ENCODE measurements at regions not wholly inside any gene's neighbourhood (a gene's known extent, or its start where the extent isn't known, plus 50 kb on each side); places are given as distances from the start of the nearest gene placed in this dataset.

DNA sequence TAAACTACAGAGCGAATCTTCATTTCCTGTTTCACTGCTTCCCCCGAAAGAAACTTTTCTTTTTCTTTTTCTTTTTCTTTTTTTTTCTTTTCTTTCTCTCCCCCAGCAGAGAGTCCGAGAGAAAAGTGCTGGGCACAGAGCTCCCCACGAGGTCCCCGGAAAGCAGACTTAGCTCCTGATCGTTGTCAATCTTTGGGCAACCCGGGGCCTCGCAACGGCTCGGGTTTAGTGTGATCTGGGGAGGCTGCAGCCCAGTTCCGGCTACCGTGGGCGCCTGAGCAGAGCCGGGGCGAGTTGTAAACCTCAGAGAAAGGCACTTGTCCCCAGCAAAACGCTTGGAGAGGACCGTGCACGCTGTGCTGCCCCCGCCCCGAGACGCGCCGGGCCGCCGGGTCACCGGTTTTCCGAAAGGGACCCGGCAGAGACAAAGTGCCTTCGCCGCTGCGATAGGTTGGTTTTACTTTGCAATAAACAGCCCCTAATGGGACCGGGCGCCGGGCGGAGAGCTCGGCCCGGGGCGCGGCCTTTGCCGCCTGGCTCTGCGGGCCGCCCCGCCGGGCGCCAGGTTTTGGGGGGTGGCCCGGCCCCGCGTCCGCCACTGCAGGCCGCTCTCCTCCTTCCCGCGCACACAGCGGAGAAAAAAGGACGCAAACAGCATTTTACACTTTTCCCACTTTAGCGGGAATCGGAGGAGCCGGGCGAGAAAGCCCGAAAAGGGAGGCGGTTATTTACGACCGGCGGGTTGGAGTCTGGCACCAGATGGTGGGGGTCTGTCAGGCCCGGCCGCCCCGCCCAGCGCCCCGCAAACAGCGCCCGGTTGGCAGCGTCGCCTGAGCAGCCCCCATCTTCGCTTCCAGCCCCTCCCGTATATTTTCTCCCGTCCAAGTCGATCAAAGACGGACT lies 136.0 kb downstream of the INSIG2 start:
- no peak overlapping the region for H3K27ac Mint-ChIP-seq
- H3K4me1 Mint-ChIP-seq = peaks cover 3% of the 10 kb centered on the region
- peak overlapping the region; percentile 83 for H3K4me3 Mint-ChIP-seq
- peak; percentile 80 for ATAC-seq (replicated peaks)
- H3K9me3 Mint-ChIP-seq = no peaks in the 10 kb centered on the region
- peaks cover 73% of the 10 kb centered on the region for H3K27me3 Mint-ChIP-seq
- H3K36me3 Mint-ChIP-seq (ENCODE audit: low read depth) = no peaks in the 10 kb centered on the region

DNA sequence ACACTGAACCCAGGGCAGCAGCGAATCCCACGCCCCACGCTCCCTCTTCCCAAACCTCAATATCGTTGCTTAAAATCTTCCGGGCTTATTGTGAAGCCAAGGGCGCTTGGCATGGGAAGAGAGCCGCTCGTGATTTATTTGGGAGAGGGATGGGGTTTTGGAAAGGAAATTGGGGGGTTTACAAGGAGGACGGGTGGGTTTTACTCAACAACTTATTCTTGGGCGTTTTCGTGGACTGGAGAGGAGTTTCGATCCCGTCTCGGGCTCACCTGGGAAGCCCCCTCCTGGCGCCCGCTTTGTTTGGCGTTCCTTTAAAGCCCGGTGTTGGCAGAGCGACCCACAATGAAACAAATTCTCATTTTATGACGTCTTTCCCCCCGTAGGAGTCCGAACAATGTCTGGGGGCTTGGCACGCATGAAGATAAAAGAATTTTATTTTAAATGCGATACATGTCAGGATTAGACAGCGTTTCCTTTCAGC lies 135.3 kb downstream of the INSIG2 start:
- Mint-ChIP-seq H3K27ac (no peak overlapping the region), H3K9me3 (no peaks in the 10 kb centered on the region), H3K36me3 (ENCODE audit: low read depth) (no peaks in the 10 kb centered on the region), H3K27me3 (peaks cover 74% of the 10 kb centered on the region), H3K4me3 (peak overlapping the region; percentile 83), H3K4me1 (peaks cover 3% of the 10 kb centered on the region)
- ATAC-seq (replicated peaks) = peak; percentile 31

DNA sequence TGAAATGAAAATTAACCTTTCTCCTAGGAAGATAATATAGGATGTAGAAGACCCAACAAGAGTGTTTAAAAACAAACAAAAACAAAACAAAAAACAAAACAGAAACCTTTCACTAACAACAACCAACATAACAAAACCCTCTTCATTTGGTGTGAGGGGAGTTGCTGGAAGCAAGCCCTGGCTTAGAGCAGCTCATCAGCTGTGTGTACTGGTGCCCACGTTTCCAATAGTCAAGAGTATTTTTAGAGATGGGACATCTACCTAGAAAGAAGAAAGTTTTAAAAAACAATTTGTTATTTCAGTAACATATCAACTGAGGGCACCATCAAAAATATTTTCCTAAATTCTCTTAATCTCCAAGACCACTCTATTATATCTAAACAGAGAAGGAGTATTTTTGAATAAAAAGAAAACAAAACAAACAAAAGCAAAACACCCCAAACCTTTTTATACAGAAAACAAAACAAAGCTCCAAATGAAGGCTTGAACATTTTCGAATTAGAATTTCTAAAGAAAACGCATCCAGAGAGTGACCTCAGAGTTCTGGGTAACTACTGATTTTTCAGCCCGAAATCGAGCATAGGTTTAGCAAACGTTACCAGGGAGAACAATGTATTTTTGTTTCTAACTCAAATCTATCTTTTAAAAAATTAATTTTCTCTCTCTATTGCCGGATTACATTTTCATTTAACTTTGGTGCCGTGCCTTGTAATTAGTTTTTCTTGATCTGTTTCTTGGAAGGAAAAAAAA lies 134.6 kb downstream of the INSIG2 start:
- H3K27me3 Mint-ChIP-seq = peaks cover 70% of the 10 kb centered on the region
- H3K36me3 Mint-ChIP-seq (ENCODE audit: low read depth) = no peaks in the 10 kb centered on the region
- ATAC-seq (replicated peaks) = no peak
- peak overlapping the region; percentile 83 for H3K4me3 Mint-ChIP-seq
- no peak overlapping the region for H3K27ac Mint-ChIP-seq
- no peaks in the 10 kb centered on the region for H3K9me3 Mint-ChIP-seq
- H3K4me1 Mint-ChIP-seq = peaks cover 3% of the 10 kb centered on the region

DNA sequence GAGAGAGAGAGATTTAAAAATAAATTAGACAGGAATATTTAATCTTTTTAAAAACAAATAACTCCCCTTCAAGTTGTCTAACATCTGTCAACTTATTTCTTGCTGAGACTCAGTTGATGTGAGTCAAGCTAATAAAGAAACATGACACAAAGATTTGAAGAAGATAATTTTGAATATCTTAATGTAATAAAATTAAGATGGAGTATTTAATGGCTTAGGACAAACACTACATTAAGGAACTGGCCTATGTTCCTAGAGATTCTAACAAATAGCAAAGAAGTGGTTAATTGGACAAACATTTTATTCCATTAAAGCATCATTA lies 134.0 kb downstream of the INSIG2 start:
- no peak for ATAC-seq (replicated peaks)
- H3K27ac Mint-ChIP-seq = no peak overlapping the region
- peaks cover 3% of the 10 kb centered on the region for H3K4me1 Mint-ChIP-seq
- H3K4me3 Mint-ChIP-seq = no peak overlapping the region
- no peaks in the 10 kb centered on the region for H3K9me3 Mint-ChIP-seq
- no peaks in the 10 kb centered on the region for H3K36me3 Mint-ChIP-seq (ENCODE audit: low read depth)
- H3K27me3 Mint-ChIP-seq = peaks cover 66% of the 10 kb centered on the region

DNA sequence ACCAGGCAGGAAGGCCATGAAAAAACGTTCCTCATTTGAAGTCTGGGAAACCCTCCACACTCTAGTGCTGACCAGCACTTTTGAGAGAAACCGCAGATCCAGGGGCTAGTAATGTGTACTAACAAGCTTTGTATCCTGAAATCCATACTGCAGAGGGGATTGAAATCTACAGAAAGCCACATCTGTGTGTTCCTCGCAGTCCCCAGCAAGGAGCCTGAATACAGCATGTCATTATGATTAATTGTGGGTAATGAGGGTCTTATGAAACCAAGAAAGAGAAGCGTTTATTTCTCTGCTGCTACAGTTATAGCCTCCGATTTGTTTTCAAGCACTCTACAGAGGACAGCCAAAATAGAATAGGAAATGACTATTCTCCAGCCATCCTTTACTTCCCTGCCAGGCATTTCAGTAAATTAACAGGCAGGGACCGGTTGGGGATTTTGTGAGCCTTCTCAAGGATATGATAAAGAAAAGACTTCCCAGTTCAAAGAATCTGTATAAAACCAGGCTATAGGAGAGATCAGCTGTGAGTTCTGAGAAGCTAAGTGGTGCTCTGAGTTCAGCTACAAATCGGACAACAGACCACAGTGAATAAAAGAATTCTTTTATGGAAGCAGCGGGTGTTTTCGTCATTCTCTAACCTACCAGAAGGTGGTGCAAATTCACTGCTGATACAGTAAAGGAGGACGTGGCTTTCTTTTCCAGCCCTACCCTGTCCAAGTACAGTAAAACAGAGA lies 133.4 kb downstream of the INSIG2 start:
- Mint-ChIP-seq H3K4me3 (no peak overlapping the region), H3K27me3 (peaks cover 64% of the 10 kb centered on the region)

DNA sequence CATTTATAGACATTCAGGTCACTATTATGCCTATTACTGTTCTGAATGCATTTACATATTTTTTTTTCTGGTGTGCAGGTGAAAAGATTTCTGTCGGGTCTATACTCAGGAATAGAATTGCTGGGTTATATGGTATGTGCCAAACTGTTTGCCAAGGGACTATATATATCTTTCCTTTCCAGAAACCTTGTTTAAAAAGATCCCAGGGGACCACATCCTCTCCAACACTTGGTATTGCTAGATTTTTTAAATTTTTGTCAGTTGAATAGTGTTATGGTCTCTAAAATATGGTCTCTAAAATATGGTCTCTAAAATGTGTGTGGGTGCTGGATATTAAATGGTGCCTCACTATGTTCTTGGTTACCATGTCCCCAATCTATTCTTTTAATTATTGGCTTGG lies 131.3 kb downstream of the INSIG2 start:
- no peak for ATAC-seq (replicated peaks)
- Mint-ChIP-seq H3K4me1 (peaks cover 3% of the 10 kb centered on the region), H3K9me3 (no peaks in the 10 kb centered on the region), H3K27ac (no peak overlapping the region), H3K27me3 (peaks cover 52% of the 10 kb centered on the region), H3K36me3 (ENCODE audit: low read depth) (no peaks in the 10 kb centered on the region), H3K4me3 (no peak overlapping the region)

More for the DNA sequence above, 133.4 kb downstream of the INSIG2 start:
- no peaks in the 10 kb centered on the region for H3K9me3 Mint-ChIP-seq
- H3K36me3 Mint-ChIP-seq (ENCODE audit: low read depth) = no peaks in the 10 kb centered on the region
- ATAC-seq (replicated peaks) = peak; percentile 78
- H3K27ac Mint-ChIP-seq = no peak overlapping the region
- H3K4me1 Mint-ChIP-seq = peaks cover 3% of the 10 kb centered on the region

DNA sequence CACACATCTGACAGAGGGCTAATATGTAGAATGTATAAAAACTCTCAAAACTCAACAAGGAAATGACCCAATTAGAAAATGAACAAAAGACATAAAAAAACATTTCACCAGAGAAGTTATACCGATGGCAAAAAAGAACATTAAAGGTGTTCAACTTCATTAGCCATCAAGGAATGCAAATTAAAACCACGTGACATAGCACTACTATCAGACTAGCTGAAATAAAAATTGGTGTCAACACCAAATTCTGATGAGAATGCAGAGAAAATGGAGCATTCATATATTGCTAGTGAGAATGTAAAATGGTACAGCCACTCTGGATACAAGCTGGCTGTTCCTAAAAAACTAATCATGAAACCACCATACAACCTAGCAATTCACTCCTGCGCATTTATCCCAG lies 128.0 kb downstream of the INSIG2 start:
- no peak overlapping the region for H3K27ac Mint-ChIP-seq
- no peaks in the 10 kb centered on the region for H3K4me1 Mint-ChIP-seq
- ATAC-seq (replicated peaks) = no peak
- H3K9me3 Mint-ChIP-seq = no peaks in the 10 kb centered on the region
- no peak overlapping the region for H3K4me3 Mint-ChIP-seq
- peaks cover 47% of the 10 kb centered on the region for H3K27me3 Mint-ChIP-seq
- H3K36me3 Mint-ChIP-seq (ENCODE audit: low read depth) = no peaks in the 10 kb centered on the region

DNA sequence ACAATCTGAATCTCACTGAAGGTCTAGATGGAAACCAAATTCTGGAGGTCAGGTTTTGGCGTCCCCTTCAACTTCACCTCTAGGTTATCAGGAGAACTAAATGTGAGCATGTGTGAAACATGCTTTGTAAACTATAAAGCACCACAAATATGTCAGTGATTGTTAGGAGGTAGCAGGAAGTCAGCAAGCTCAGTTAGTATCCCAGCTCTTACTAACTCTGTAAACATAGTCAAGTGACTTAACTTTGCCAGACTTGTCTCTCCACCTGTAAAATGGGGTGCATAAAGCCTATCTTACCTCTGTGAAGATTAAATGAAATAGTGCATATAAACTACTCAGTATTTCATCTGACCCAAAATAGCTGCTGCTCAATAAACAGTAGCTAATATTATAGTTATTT lies 121.5 kb downstream of the INSIG2 start:
- Mint-ChIP-seq H3K4me1 (no peaks in the 10 kb centered on the region), H3K4me3 (no peak overlapping the region), H3K27ac (no peak overlapping the region), H3K9me3 (no peaks in the 10 kb centered on the region), H3K36me3 (ENCODE audit: low read depth) (no peaks in the 10 kb centered on the region), H3K27me3 (peaks cover 48% of the 10 kb centered on the region)
- no peak for ATAC-seq (replicated peaks)

DNA sequence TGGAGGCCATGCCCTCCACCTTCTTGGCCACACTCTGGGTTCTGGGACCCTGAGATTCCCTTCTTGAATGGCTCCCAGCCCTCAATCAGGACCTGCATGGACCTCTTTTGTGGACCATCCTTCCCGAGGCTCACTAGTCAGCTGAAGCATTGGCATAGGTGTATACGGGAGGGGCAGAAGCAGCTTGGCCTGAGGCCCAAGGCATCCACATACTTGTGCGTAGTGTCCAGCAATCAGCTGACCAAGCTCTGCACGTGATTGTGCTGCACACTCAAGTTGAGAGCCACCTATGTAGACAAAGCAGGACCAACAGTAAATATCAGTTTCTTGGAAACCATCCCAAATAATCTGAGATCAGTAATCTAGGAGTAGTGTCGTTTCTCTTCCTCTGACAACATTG lies 119.6 kb downstream of the INSIG2 start:
- Mint-ChIP-seq H3K9me3 (no peaks in the 10 kb centered on the region), H3K4me1 (peaks cover 3% of the 10 kb centered on the region), H3K4me3 (no peak overlapping the region), H3K27me3 (peaks cover 40% of the 10 kb centered on the region), H3K27ac (no peak overlapping the region), H3K36me3 (ENCODE audit: low read depth) (no peaks in the 10 kb centered on the region)
- ATAC-seq (replicated peaks) = no peak

DNA sequence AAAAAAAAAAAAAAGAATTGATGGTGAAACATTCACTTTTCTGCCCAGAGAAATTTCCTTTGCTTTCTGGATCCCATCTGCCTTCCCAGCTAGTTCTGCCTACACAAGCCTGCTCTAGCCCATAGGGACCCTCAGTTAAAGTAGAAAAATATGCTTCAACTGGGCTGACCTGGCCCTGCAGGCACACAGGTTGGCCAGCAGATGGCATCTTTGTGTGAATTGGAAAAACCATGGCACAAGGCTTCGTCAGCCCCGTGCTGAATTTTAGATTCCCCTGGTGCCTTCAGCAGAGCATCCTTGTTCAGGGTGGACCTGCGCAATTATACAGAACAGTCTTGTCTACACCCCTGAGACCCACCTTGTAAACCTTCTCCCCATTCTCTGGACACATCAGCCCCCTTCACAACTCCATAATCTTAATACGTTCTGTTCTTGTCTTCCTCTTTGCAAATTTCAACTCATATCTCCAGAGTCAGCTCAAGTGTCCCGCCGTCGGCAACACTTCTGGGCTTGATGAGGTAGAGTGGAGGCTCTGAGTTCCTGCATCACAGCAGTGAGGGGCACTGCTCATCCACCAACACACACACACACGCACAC lies 114.5 kb downstream of the INSIG2 start:
- ATAC-seq (replicated peaks) = peak; percentile 71
- Mint-ChIP-seq H3K27ac (no peak overlapping the region), H3K4me1 (peaks cover 9% of the 10 kb centered on the region), H3K36me3 (ENCODE audit: low read depth) (no peaks in the 10 kb centered on the region), H3K9me3 (no peaks in the 10 kb centered on the region), H3K27me3 (peaks cover 15% of the 10 kb centered on the region), H3K4me3 (peak overlapping the region; percentile 27)

DNA sequence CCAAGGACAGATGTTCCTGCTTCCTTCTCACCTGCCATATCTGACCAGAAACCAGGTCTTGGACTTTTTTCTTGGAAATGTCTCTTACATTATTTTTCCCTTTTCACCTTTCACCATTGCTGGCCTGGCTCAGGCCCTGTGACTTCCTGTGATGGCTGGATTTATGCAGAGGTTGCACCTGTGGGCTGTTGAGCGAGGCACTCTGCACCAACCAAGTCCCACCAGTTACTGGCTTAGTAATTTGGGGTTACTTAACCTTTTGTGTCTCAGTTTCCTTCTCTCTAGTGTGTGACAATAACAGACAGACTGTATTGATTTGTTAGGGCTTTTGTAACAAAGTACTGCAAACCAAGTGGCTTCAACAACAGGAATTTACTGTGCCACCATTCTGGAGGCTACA lies 110.0 kb downstream of the INSIG2 start:
- peak; percentile 71 for ATAC-seq (replicated peaks)
- peaks cover 9% of the 10 kb centered on the region for H3K4me1 Mint-ChIP-seq
- no peaks in the 10 kb centered on the region for H3K36me3 Mint-ChIP-seq (ENCODE audit: low read depth)
- no peak overlapping the region for H3K4me3 Mint-ChIP-seq
- H3K27ac Mint-ChIP-seq = no peak overlapping the region
- peaks cover 7% of the 10 kb centered on the region for H3K27me3 Mint-ChIP-seq
- no peaks in the 10 kb centered on the region for H3K9me3 Mint-ChIP-seq

DNA sequence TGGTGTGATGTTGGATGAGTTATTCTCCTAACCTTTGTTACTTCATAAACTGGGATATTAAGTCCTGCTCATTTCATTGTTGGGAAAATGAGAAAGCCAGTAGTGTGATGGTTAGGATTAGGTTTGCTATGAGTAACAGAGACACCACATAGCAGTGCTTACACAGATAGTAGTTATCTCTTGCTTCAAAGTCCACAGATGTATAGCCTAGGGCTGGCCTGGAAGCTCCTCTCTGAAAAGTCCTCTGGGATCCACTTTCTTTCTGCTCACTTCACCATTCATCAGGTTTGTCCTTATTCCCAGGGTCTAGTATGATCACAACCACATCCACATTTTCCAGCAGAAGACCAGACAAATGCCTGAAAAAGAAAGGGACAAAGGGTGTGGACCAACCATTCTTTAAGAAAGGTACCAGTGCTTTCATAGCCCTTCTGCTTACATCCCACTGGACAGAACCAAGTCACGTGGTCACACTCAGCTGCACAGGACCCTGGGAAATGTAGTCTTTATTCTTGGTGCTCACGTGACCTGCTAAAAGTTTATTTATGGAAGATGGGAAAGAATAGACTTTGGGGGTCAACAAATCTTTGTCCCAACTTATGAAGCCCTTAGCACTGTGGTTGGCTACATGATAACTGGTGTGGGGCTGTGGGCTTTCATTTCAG lies 108.9 kb downstream of the INSIG2 start:
- Mint-ChIP-seq H3K27ac (peak overlapping the region; percentile 2), H3K4me3 (no peak overlapping the region), H3K36me3 (ENCODE audit: low read depth) (no peaks in the 10 kb centered on the region), H3K27me3 (peaks cover 4% of the 10 kb centered on the region), H3K4me1 (peaks cover 4% of the 10 kb centered on the region), H3K9me3 (no peaks in the 10 kb centered on the region)
- ATAC-seq (replicated peaks) = peak; percentile 41

DNA sequence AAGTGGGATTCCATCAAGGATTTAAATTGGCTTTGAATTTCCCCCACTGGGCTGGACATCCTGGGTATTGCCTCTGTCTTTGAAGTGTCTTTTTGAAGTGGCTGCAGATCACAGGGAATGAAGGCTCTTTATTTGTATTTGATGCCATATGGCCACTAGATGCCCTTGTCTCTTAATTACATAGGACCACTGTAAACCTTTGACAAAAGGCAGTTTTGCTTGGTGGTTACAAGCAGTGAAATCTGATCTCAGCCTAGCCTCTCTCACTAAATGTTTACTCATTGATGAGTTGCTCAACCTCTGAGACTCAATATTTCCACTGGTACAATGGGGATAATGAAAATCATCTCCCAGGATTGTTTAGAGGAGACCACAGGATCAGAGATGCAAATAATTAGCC lies 102.2 kb downstream of the INSIG2 start:
- peaks cover 10% of the 10 kb centered on the region for H3K4me1 Mint-ChIP-seq
- no peak for ATAC-seq (replicated peaks)
- peaks cover 8% of the 10 kb centered on the region for H3K36me3 Mint-ChIP-seq (ENCODE audit: low read depth)
- no peak overlapping the region for H3K27ac Mint-ChIP-seq
- H3K9me3 Mint-ChIP-seq = peaks cover 4% of the 10 kb centered on the region
- H3K27me3 Mint-ChIP-seq = no peaks in the 10 kb centered on the region
- no peak overlapping the region for H3K4me3 Mint-ChIP-seq

DNA sequence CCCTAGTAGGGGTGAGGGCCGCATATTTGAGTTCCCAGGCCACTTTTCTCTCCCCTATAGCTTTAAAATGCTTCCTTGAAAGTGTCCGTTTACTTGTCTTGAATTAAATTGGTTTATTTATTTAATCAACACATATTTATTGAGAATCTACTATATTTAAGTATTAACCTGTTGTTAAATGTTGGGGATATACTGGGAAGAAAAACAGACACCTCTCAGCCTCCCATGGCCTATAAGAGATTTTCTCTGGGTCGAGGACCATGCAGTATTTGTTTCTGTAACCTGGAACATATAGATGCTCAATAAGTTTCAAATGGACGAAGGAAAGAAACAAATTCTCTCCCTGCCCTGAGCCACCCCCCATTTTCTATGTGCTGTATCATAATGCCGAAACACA lies 98.6 kb downstream of the INSIG2 start:
- H3K36me3 Mint-ChIP-seq (ENCODE audit: low read depth) = peaks cover 8% of the 10 kb centered on the region
- peaks cover 4% of the 10 kb centered on the region for H3K9me3 Mint-ChIP-seq
- H3K4me3 Mint-ChIP-seq = peak overlapping the region; percentile 85
- no peaks in the 10 kb centered on the region for H3K27me3 Mint-ChIP-seq
- peaks cover 10% of the 10 kb centered on the region for H3K4me1 Mint-ChIP-seq
- peak overlapping the region; percentile 90 for H3K27ac Mint-ChIP-seq
- ATAC-seq (replicated peaks) = no peak
